GM12875 (cell line): ENCODE measurements at regions not wholly inside any gene's neighbourhood (a gene's known extent, or its start where the extent isn't known, plus 50 kb on each side); places are given as distances from the start of the nearest gene placed in this dataset.

Experiments
- H3K4me3 ChIP-seq: one replicate; pipeline ENCODE4 v1.5.1; 2011; ENCODE audit warnings: low read depth, low read length, control low read depth
- CTCF ChIP-seq: IDR thresholded peaks from 2 replicates; pipeline ENCODE4 v1.5.1; 2011; ENCODE audit warnings: low read depth, mild to moderate bottlenecking, control low read depth, inconsistent platforms, low read length, moderate library complexity, borderline replicate concordance; ENCODE audit not compliant: insufficient read depth

GRCh38 chr1:101080859-101081258 lies 55.3 kb upstream of the DPH5 start:
- TF ChIP-seq CTCF: no peak
- no peak overlapping the region for H3K4me3 ChIP-seq

GRCh38 chr1:101079341-101079740 lies 53.8 kb upstream of the DPH5 start:
- no peak overlapping the region for H3K4me3 ChIP-seq
- TF ChIP-seq CTCF: no peak

GRCh38 chr1:101077849-101078248 lies 52.3 kb upstream of the DPH5 start:
- no peak overlapping the region for H3K4me3 ChIP-seq
- TF ChIP-seq CTCF: no peak

- TF ChIP-seq CTCF: no peak
- H3K4me3 ChIP-seq: no peak overlapping the region
These were observed 50.3 kb upstream of the DPH5 start for GRCh38 chr1:101075926-101076325.
